Prostate gland (tissue), 2 donors: ENCODE measurements at regions not wholly inside any gene's neighbourhood (a gene's known extent, or its start where the extent isn't known, plus 50 kb on each side); places are given as distances from the start of the nearest gene placed in this dataset.
A peak's percentile ranks its signal among the peaks of the same experiment; 100 is the strongest.

ENCODE experiments used
- POLR2A ChIP-seq: fragments of 450-650 bp; IDR thresholded peaks from one replicate; pipeline ENCODE4 v1.6.1; 2016; ENCODE audit warnings: antibody characterized with exemption, mild to moderate bottlenecking
- TF ChIP-seq, protein P1 (sequence below), 4 experiments: fragments of 200-600 bp in 2 of 4; fragments of 450-650 bp in 2 of 4; sonication (generic) in 2 of 4; IDR thresholded peaks; 1 replicate in 3 of 4; 2 replicates in 1 of 4; pipeline ENCODE4 v1.5.1; 2016 to 2019; ENCODE audit warnings: antibody characterized with exemption in 4 of 4, mild to moderate bottlenecking in 2 of 4, moderate library complexity in 2 of 4

GRCh38 chr2:43075054-43075593 lies 151.3 kb downstream of the ZFP36L2 start:
- peak; percentile 26 for TF ChIP-seq POLR2A
- TF ChIP-seq, protein P1, sequence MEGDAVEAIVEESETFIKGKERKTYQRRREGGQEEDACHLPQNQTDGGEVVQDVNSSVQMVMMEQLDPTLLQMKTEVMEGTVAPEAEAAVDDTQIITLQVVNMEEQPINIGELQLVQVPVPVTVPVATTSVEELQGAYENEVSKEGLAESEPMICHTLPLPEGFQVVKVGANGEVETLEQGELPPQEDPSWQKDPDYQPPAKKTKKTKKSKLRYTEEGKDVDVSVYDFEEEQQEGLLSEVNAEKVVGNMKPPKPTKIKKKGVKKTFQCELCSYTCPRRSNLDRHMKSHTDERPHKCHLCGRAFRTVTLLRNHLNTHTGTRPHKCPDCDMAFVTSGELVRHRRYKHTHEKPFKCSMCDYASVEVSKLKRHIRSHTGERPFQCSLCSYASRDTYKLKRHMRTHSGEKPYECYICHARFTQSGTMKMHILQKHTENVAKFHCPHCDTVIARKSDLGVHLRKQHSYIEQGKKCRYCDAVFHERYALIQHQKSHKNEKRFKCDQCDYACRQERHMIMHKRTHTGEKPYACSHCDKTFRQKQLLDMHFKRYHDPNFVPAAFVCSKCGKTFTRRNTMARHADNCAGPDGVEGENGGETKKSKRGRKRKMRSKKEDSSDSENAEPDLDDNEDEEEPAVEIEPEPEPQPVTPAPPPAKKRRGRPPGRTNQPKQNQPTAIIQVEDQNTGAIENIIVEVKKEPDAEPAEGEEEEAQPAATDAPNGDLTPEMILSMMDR (IDR thresholded peaks at IDR 0.05) = no peak
